BJ (cell line): ENCODE measurements at regions not wholly inside any gene's neighbourhood (a gene's known extent, or its start where the extent isn't known, plus 50 kb on each side); places are given as distances from the start of the nearest gene placed in this dataset.

ENCODE experiments used
- CTCF ChIA-PET: fragments of 350-600 bp; formaldehyde crosslinking; extraction: SDS; loops from one replicate; lab custom pipeline; 2021; ENCODE audit warnings: antibody characterized with exemption, inconsistent platforms; lab: Yijun Ruan, JAX
- POLR2A ChIA-PET: fragments of 300-600 bp; sonication (Branson Sonifier 250); formaldehyde crosslinking; extraction: SDS; loops from one replicate; lab custom pipeline; 2021; ENCODE audit warnings: antibody characterized with exemption; lab: Charles Lee
- DNase-seq: peaks from one replicate; pipeline ENCODE4 v3.0.0-alpha.2; 2011; ENCODE audit warnings: low read depth
- H3K27me3 ChIP-seq: 2 replicates; pipeline ENCODE4 v1.6.0; 2011; ENCODE audit warnings: low read length; ENCODE audit not compliant: control insufficient read depth, insufficient read depth
- H3K36me3 ChIP-seq: 2 replicates; pipeline ENCODE4 v1.5.1; 2011; ENCODE audit warnings: low read length; ENCODE audit not compliant: control insufficient read depth, insufficient read depth
- H3K4me3 ChIP-seq: 2 replicates; pipeline ENCODE4 v1.5.1; 2011; ENCODE audit warnings: low read depth, mild to moderate bottlenecking, control low read depth, low read length
- TF ChIP-seq, protein P1 (sequence below): IDR thresholded peaks from 2 replicates; pipeline ENCODE4 v1.5.1; 2011; ENCODE audit warnings: low read depth, mild to moderate bottlenecking, control low read depth, inconsistent platforms, low read length, moderate library complexity; ENCODE audit not compliant: insufficient read depth

DNA sequence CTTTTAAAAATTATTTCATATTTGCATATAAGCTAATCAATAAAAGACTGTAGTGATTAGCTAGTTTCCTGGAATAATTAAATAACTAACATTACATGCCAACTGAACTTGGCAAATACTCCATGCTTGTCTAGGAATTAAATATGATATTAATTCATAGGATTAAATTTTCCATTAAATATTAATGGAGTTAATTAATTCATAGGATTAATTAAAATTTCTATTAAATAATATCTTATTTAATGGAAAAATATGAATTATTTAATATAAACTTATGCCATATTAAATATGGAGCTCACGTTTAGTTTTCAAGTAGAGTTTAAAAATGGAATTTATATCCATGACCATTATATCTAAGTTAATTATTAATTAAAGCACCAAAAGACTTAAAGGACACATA lies 517.8 kb upstream of the DAB2 start:
- Histone ChIP-seq H3K4me3 (no peak overlapping the region), H3K36me3 (no peaks in the 10 kb centered on the region), H3K27me3 (no peaks in the 10 kb centered on the region)
- TF ChIP-seq, protein P1, sequence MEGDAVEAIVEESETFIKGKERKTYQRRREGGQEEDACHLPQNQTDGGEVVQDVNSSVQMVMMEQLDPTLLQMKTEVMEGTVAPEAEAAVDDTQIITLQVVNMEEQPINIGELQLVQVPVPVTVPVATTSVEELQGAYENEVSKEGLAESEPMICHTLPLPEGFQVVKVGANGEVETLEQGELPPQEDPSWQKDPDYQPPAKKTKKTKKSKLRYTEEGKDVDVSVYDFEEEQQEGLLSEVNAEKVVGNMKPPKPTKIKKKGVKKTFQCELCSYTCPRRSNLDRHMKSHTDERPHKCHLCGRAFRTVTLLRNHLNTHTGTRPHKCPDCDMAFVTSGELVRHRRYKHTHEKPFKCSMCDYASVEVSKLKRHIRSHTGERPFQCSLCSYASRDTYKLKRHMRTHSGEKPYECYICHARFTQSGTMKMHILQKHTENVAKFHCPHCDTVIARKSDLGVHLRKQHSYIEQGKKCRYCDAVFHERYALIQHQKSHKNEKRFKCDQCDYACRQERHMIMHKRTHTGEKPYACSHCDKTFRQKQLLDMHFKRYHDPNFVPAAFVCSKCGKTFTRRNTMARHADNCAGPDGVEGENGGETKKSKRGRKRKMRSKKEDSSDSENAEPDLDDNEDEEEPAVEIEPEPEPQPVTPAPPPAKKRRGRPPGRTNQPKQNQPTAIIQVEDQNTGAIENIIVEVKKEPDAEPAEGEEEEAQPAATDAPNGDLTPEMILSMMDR: no peak
- ChIA-PET CTCF (interaction anchor here (0.7 to 0.9 kb wide), 2 partner anchors 11 to 229 kb away, joined by 3 read pairs; no protein-coding TSS in a partner anchor), POLR2A (no interaction called here)
- no peak for DNase-seq

DNA sequence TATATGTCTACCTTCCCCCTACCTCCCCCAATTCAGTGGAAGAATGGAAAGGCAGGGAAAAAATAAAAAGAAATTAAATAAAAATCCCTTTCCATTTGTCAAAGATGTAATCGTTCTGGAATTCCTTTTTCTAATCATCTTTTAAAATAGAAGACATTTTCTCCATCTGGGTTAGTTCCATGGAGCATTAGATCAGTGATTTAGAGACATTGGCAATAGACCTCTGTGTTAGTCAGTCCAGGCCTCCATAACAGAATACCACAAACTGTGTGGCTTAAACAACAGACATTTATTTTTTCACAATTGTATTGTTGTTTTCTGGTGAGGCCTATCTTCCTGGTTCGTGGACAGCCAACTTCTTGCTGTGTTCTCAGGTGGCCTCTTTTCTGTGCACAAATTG lies 516.6 kb upstream of the DAB2 start:
- ChIA-PET CTCF (interaction anchor here (0.7 kb wide), 1 partner anchor 718 kb away, joined by 4 read pairs; no protein-coding TSS in a partner anchor), POLR2A (no interaction called here)
- no peaks in the 10 kb centered on the region for H3K27me3 ChIP-seq
- no peak for DNase-seq
- H3K36me3 ChIP-seq: no peaks in the 10 kb centered on the region
- TF ChIP-seq, protein P1: no peak
- no peak overlapping the region for H3K4me3 ChIP-seq

DNA sequence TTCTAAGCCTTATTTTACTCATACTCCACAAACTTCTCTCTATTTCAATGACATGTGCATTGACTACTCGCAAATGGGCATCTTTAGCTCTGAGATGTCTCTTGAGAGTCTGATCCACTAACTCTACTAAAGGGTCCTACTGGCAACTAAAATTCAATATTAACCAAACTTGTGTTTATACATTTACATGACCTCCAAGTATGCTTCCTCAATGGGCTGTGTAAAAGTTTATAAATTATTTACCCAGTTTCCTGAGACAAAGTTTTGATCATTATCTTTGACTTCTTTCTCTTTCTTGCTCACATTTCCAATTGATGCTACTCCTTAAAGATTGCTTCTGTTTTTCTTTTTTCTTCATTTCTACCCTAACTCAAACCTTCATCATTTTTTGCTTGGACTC lies 510.1 kb upstream of the DAB2 start:
- H3K36me3 ChIP-seq: no peaks in the 10 kb centered on the region
- TF ChIP-seq, protein P1: no peak
- ChIA-PET CTCF (no interaction called here), POLR2A (no interaction called here)
- H3K27me3 ChIP-seq: no peaks in the 10 kb centered on the region
- no peak for DNase-seq
- H3K4me3 ChIP-seq: no peak overlapping the region

DNA sequence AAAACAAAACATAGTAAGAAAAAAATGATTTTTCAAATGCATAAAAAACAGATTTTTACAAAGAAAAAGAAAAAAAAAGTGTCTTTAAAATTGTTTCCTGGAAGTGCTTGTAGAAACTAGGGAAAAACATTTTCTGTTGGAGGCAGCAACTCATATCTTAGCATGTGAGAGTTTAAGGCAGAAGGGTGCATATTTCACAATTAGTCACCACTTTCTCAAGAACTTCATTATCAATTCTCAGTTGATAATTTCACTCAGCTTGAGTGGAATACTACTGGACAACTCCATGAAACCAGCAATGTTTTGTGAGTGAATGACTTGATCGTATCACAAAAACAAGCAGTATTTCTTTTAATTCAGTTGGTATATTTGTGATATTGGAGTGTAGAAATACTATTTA lies 508.3 kb upstream of the DAB2 start:
- CTCF ChIA-PET: interaction anchor here (1.4 kb wide), 1 partner anchor 16 kb away, joined by 3 read pairs; no protein-coding TSS in a partner anchor

DNA sequence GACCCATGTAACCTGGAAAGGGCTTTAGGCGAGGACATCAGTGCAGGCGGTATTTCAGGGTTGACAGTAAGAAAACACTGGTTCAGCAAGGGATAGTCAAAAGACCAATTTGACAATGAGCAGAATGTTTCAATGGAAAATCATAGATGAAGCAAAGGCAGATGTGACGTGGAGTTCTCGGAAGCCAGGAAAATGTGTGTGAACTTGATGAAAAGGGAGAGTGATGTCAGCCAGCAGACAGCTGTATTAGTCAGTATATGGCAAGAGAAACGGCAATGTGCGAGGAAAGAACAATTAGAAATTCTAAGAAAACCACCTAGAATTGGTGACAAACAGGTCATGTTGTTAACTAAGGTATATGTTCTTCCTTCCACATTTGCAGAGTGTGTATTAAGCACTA lies 503.9 kb upstream of the DAB2 start:
- Histone ChIP-seq H3K27me3 (no peaks in the 10 kb centered on the region), H3K36me3 (no peaks in the 10 kb centered on the region), H3K4me3 (no peak overlapping the region)
- ChIA-PET POLR2A (no interaction called here), CTCF (no interaction called here)
- TF ChIP-seq, protein P1: no peak
- DNase-seq: no peak

More for the DNA sequence above, 508.3 kb upstream of the DAB2 start:
- no peaks in the 10 kb centered on the region for H3K36me3 ChIP-seq
- TF ChIP-seq, protein P1: no peak
- no peak overlapping the region for H3K4me3 ChIP-seq
- POLR2A ChIA-PET: no interaction called here
- H3K27me3 ChIP-seq: no peaks in the 10 kb centered on the region
- no peak for DNase-seq
